ENCODE measurements at regions not wholly inside any gene's neighbourhood (a gene's known extent, or its start where the extent isn't known, plus 50 kb on each side); places are given as distances from the start of the nearest gene placed in this dataset.
"Not testable (repeated sequence)": the region's sequence is repeated elsewhere in the genome, so short reads cannot be mapped to it uniquely, and the experiment has no call there.

DNA sequence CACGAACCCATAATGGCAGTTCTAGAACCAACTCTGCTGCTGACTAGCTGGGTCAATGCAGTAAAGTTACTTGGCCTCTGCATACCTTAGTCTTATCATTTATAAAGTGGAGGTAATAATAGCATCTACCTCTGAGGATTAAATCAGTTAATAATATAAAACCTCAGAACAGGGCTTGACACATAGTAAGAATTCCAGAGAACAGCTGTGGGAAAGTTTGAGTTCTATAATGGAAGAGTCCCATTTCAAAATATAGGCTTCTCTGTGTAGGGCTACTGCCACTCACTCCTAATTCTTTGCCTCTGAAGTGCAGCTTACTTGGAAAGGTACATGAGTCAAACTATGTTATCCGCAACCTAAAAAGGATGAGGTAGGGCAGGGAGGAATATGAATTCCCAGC is 269.2 kb upstream of the PRKD1 start:
- intact Hi-C loops (cut with DNase I; ENCODE audit: low total_unique reads): no loop called here
- no peak for DNase-seq (ENCODE audit: low spot score in 2 of 2)
- TF ChIP-seq CTCF (IDR thresholded peaks at IDR 0.05) (no peak), POLR2A (IDR thresholded peaks at IDR 0.05) (no peak)
- no peak overlapping the region for H3K4me3 ChIP-seq (ENCODE audit: low read depth, poor library complexity, severe bottlenecking)
- WGBS, 2 donors: 90 to 94% methylated on average over 2 of the region's 2 CpGs

DNA sequence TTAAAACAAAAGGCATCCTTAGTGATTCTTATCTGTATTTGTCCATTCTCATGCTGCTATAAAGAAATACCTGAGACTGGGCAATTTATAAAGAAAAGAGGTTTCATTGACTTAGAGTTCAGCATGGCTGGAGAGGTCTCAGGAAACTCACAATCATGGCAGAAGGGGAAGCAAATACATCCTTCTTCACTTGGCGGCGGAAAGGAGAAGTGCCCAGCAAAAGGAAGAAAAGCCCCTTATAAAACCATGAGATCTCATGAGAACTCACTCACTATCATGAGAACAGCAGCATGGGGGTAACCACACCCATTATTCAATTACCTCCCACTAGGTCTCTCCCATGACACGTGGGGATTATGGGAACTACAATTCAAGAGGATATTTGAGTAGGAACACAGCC is 271.1 kb upstream of the PRKD1 start:
- DNase-seq (ENCODE audit: low spot score in 2 of 2); H3K4me3 ChIP-seq (ENCODE audit: low read depth, poor library complexity, severe bottlenecking); intact Hi-C loops (cut with DNase I; ENCODE audit: low total_unique reads): not testable (repeated sequence)
- WGBS, 2 donors: 75 to 83% methylated on average over 3 of the region's 3 CpGs

- DNase-seq (ENCODE audit: low spot score in 2 of 2): no peak
- TF ChIP-seq POLR2A (IDR thresholded peaks at IDR 0.05): no peak
- 73 to 84% methylated on average over 2 of the region's 2 CpGs for WGBS, 2 donors
- H3K4me3 ChIP-seq (ENCODE audit: low read depth, poor library complexity, severe bottlenecking): no peak overlapping the region
- intact Hi-C loops (cut with DNase I; ENCODE audit: low total_unique reads): no loop called here
These were observed 276.9 kb upstream of the PRKD1 start for GRCh38 chr14:30204431-30204980.

GRCh38 chr14:30209136-30209535 is 281.5 kb upstream of the PRKD1 start:
- TF ChIP-seq POLR2A (IDR thresholded peaks at IDR 0.05) (no peak), CTCF (IDR thresholded peaks at IDR 0.05) (no peak)
- no peak for DNase-seq (ENCODE audit: low spot score in 2 of 2)
- 82 to 97% methylated on average over 1 of the region's 1 CpG for WGBS, 2 donors
- no peak overlapping the region for H3K4me3 ChIP-seq (ENCODE audit: low read depth, poor library complexity, severe bottlenecking)
- intact Hi-C loops (cut with DNase I; ENCODE audit: low total_unique reads): no loop called here

DNA sequence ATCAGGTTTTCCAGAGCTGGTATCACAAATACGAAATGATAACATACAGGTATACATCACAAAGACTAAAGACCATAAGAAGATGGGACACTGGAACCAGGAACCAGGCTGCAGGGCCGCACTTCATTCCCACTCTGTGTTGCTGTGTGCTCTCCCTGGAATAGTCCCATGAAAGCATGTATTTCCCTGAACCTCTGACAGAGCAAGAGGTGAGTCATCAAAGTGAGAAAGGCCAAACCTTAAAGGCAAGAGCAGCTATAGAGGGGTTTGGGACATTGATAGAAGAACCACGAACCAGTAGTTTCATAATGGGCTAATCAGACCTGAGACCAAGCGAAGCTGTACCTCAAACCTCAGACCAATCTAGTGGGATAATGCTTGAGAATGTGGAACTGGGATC is 283.0 kb upstream of the PRKD1 start:
- TF ChIP-seq CTCF (IDR thresholded peaks at IDR 0.05) (no peak), POLR2A (IDR thresholded peaks at IDR 0.05) (no peak)
- intact Hi-C loops (cut with DNase I; ENCODE audit: low total_unique reads): loop anchor here (5.0 kb wide), 1 partner anchor 1458 kb away; no protein-coding TSS in a partner anchor
- 74 to 82% methylated on average over 4 of the region's 4 CpGs for WGBS, 2 donors
- H3K4me3 ChIP-seq (ENCODE audit: low read depth, poor library complexity, severe bottlenecking): no peak overlapping the region
- DNase-seq (ENCODE audit: low spot score in 2 of 2): no peak

GRCh38 chr14:30211326-30211725 is 283.7 kb upstream of the PRKD1 start:
- intact Hi-C loops (cut with DNase I; ENCODE audit: low total_unique reads): loop anchor here (5.0 kb wide), 1 partner anchor 1459 kb away; no protein-coding TSS in a partner anchor
- H3K4me3 ChIP-seq (ENCODE audit: low read depth, poor library complexity, severe bottlenecking): no peak overlapping the region
- TF ChIP-seq CTCF (IDR thresholded peaks at IDR 0.05) (no peak), POLR2A (IDR thresholded peaks at IDR 0.05) (no peak)
- DNase-seq (ENCODE audit: low spot score in 2 of 2): no peak

DNA sequence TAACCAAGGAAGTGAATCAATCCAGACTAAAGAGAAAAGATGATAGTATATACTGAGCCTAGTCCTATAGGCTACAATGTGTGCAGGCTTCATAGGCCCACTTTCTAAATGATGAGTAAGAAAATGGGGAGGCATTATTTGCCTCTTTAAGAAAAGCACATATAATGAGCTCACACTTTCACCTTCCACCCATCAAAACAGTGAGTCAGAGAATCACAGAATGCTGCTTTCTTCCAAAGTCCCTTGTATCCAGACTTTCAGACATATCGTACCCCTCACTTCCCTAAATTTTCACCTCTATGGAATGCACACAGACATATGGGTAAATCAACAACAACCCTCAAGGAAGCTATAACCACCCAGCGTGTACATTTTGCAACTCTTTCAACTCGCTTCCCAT is 286.4 kb upstream of the PRKD1 start:
- 65 to 67% methylated on average over 3 of the region's 3 CpGs for WGBS, 2 donors

More for the DNA sequence above, 286.4 kb upstream of the PRKD1 start:
- intact Hi-C loops (cut with DNase I; ENCODE audit: low total_unique reads): loop anchor here (5.0 kb wide), 1 partner anchor 1462 kb away; no protein-coding TSS in a partner anchor
- DNase-seq (ENCODE audit: low spot score in 2 of 2): no peak
- TF ChIP-seq CTCF (IDR thresholded peaks at IDR 0.05) (no peak), POLR2A (IDR thresholded peaks at IDR 0.05) (no peak)
- H3K4me3 ChIP-seq (ENCODE audit: low read depth, poor library complexity, severe bottlenecking): no peak overlapping the region

Data from lower leg skin (tissue), 4 donors.